Caco-2 (cell line): ENCODE measurements at regions not wholly inside any gene's neighbourhood (a gene's known extent, or its start where the extent isn't known, plus 50 kb on each side); places are given as distances from the start of the nearest gene placed in this dataset.
"Not testable (repeated sequence)": the region's sequence is repeated elsewhere in the genome, so short reads cannot be mapped to it uniquely, and the experiment has no call there.

Source experiments
- BruUV-seq: library from RNA; stranded (reverse); fragments of 400-500 nt; replicated peaks from 2 replicates; lab custom pipeline; 2021; lab: Mats Ljungman, UMichigan
- CTCF ChIA-PET: fragments of 300-600 bp; sonication (Branson Sonifier 250); formaldehyde crosslinking; loops from one replicate; lab custom pipeline; 2022; ENCODE audit warnings: antibody characterized with exemption; lab: Charles Lee
- POLR2A ChIA-PET: fragments of 300-600 bp; sonication (Branson Sonifier 250); formaldehyde crosslinking; loops from one replicate; lab custom pipeline; 2022; ENCODE audit warnings: antibody characterized with exemption; lab: Charles Lee
- DNase-seq, 2 experiments: peaks; one replicate each; pipeline versions ENCODE4 v3.0.0 to v3.0.0-alpha.2; 2020 to 2022
- H3K27me3 ChIP-seq: replicated peaks from 2 replicates; pipeline ENCODE4 v1.6.0; 2011; ENCODE audit warnings: low read length; ENCODE audit not compliant: control insufficient read depth, insufficient read depth
- H3K36me3 ChIP-seq: 2 replicates; pipeline ENCODE4 v1.5.1; 2011; ENCODE audit warnings: low read length; ENCODE audit not compliant: control insufficient read depth, insufficient read depth
- H3K4me1 ChIP-seq: fragments of 250-450 bp; sonication (Bioruptor Pico); 2 replicates; pipeline ENCODE4 v1.5.1; 2020; ENCODE audit warnings: mild to moderate bottlenecking
- H3K4me3 ChIP-seq: 2 replicates; pipeline ENCODE4 v1.5.1; 2011; ENCODE audit warnings: low read depth, mild to moderate bottlenecking, control low read depth, low read length
- H3K9me3 ChIP-seq: fragments of 250-450 bp; sonication (Bioruptor Pico); 2 replicates; pipeline ENCODE4 v1.5.1; 2020; ENCODE audit warnings: mild to moderate bottlenecking, moderate library complexity
- H3K27ac Mint-ChIP-seq: one replicate; pipeline ENCODE4 v1.8.0; 2022; ENCODE audit warnings: mixed read lengths; ENCODE audit not compliant: unreplicated experiment
- H3K27me3 Mint-ChIP-seq: one replicate; pipeline ENCODE4 v1.8.0; 2022; ENCODE audit warnings: mixed read lengths; ENCODE audit not compliant: insufficient read depth, unreplicated experiment
- H3K36me3 Mint-ChIP-seq: one replicate; pipeline ENCODE4 v1.8.0; 2022; ENCODE audit warnings: mild to moderate bottlenecking, mixed read lengths; ENCODE audit not compliant: insufficient read depth, unreplicated experiment
- H3K4me1 Mint-ChIP-seq: one replicate; pipeline ENCODE4 v1.8.0; 2022; ENCODE audit warnings: low read depth, mixed read lengths; ENCODE audit not compliant: unreplicated experiment
- H3K4me3 Mint-ChIP-seq: one replicate; pipeline ENCODE4 v1.8.0; 2022; ENCODE audit warnings: mild to moderate bottlenecking, moderate library complexity, mixed read lengths; ENCODE audit not compliant: unreplicated experiment
- H3K9me3 Mint-ChIP-seq: one replicate; pipeline ENCODE4 v1.8.0; 2022; ENCODE audit warnings: mixed read lengths; ENCODE audit not compliant: unreplicated experiment
- CTCF ChIP-seq, 2 experiments: fragments of 200-600 bp in 1 of 2; IDR thresholded peaks; 1 replicate in 1 of 2; 2 replicates in 1 of 2; pipeline versions ENCODE4 v1.5.1 to v1.8.0; 2011 to 2022; ENCODE audit warnings: antibody characterized with exemption in 1 of 2, control low read depth in 1 of 2, inconsistent platforms in 1 of 2, low read depth in 1 of 2, low read length in 1 of 2, mild to moderate bottlenecking in 1 of 2, moderate library complexity in 1 of 2; ENCODE audit not compliant: insufficient read depth in 1 of 2, severe bottlenecking in 1 of 2, unreplicated experiment in 1 of 2
- intact Hi-C: fragments of 100-400 bp; cut with micrococcal nuclease; formaldehyde crosslinking; loops from one replicate; pipeline ENCODE4 v1.10.0; 2022; ENCODE audit not compliant: unreplicated experiment

GRCh38 chr13:50651922-50652321, 191.6 kb downstream of the DLEU7 start:
- Histone ChIP-seq H3K4me1 (no peaks in the 10 kb centered on the region), H3K36me3 (no peaks in the 10 kb centered on the region), H3K4me3 (no peak overlapping the region), H3K27me3 (no peaks in the 10 kb centered on the region), H3K9me3 (no peaks in the 10 kb centered on the region)
- no peak for DNase-seq
- Mint-ChIP-seq H3K27me3 (no peaks in the 10 kb centered on the region), H3K4me1 (no peaks in the 10 kb centered on the region), H3K36me3 (no peaks in the 10 kb centered on the region), H3K9me3 (no peaks in the 10 kb centered on the region), H3K27ac (no peak overlapping the region), H3K4me3 (no peak overlapping the region)
- intact Hi-C loops, result no loop called here
- no peak for TF ChIP-seq CTCF (IDR thresholded peaks at IDR 0.05; ENCODE audit: insufficient read depth in 1 of 2, low read depth in 1 of 2, low read length in 1 of 2, severe bottlenecking in 1 of 2, unreplicated experiment in 1 of 2)
- ChIA-PET CTCF (no interaction called here), POLR2A (no interaction called here)
- no TSS peak for BruUV-seq

- no peak for DNase-seq
- Histone ChIP-seq H3K27me3 (no peaks in the 10 kb centered on the region), H3K4me1 (no peaks in the 10 kb centered on the region), H3K9me3 (no peaks in the 10 kb centered on the region), H3K4me3 (no peak overlapping the region), H3K36me3 (no peaks in the 10 kb centered on the region)
- Mint-ChIP-seq H3K27me3 (no peaks in the 10 kb centered on the region), H3K36me3 (no peaks in the 10 kb centered on the region), H3K4me3 (no peak overlapping the region), H3K9me3 (no peaks in the 10 kb centered on the region), H3K27ac (no peak overlapping the region), H3K4me1 (no peaks in the 10 kb centered on the region)
- ChIA-PET POLR2A (no interaction called here), CTCF (no interaction called here)
- no TSS peak for BruUV-seq
- intact Hi-C loops, result no loop called here
- TF ChIP-seq CTCF (IDR thresholded peaks at IDR 0.05; ENCODE audit: insufficient read depth in 1 of 2, low read depth in 1 of 2, low read length in 1 of 2, severe bottlenecking in 1 of 2, unreplicated experiment in 1 of 2), result no peak
These were observed 189.2 kb downstream of the DLEU7 start for GRCh38 chr13:50654331-50654730.

- H3K27ac Mint-ChIP-seq, DNase-seq, H3K36me3 ChIP-seq, POLR2A ChIA-PET, BruUV-seq, H3K36me3 Mint-ChIP-seq, H3K4me1 Mint-ChIP-seq, H3K27me3 ChIP-seq, H3K27me3 Mint-ChIP-seq, H3K9me3 ChIP-seq, intact Hi-C loops, H3K4me3 Mint-ChIP-seq, CTCF ChIA-PET, H3K4me3 ChIP-seq, H3K4me1 ChIP-seq: not testable (repeated sequence)
- peaks cover 21% of the 10 kb centered on the region for H3K9me3 Mint-ChIP-seq
These were observed 181.6 kb downstream of the DLEU7 start for GRCh38 chr13:50661881-50662280.

GRCh38 chr13:50664951-50665350, 178.5 kb downstream of the DLEU7 start:
- 0 out of 2 replicates have a peak, but pooled peaks cover 1% of the 10 kb centered on the region for H3K36me3 ChIP-seq
- no peak for DNase-seq
- POLR2A ChIA-PET, result no interaction called here
- Mint-ChIP-seq H3K9me3 (peaks cover 22% of the 10 kb centered on the region), H3K27me3 (no peaks in the 10 kb centered on the region), H3K4me3 (no peak overlapping the region), H3K4me1 (no peaks in the 10 kb centered on the region), H3K27ac (no peak overlapping the region), H3K36me3 (no peaks in the 10 kb centered on the region)
- H3K4me3 ChIP-seq, result no peak overlapping the region
- CTCF ChIA-PET, result no interaction called here
- no peaks in the 10 kb centered on the region for H3K27me3 ChIP-seq
- TF ChIP-seq CTCF (IDR thresholded peaks at IDR 0.05; ENCODE audit: insufficient read depth in 1 of 2, low read depth in 1 of 2, low read length in 1 of 2, severe bottlenecking in 1 of 2, unreplicated experiment in 1 of 2), result no peak
- H3K4me1 ChIP-seq, result no peaks in the 10 kb centered on the region
- no peaks in the 10 kb centered on the region for H3K9me3 ChIP-seq
- intact Hi-C loops, result no loop called here
- BruUV-seq, result no TSS peak
